Cardiac septum (tissue), 1 donor: ENCODE measurements at regions not wholly inside any gene's neighbourhood (a gene's known extent, or its start where the extent isn't known, plus 50 kb on each side); places are given as distances from the start of the nearest gene placed in this dataset.

Experiments used
- DNase-seq: peaks from one replicate; pipeline ENCODE4 v3.0.0-alpha.2; 2020; ENCODE audit warnings: low spot score
- intact Hi-C: fragments of 100-400 bp; cut with DNase I; formaldehyde crosslinking; loops from one replicate; pipeline ENCODE4 v1.14.0; 2022
- donor health status: DM: no; HTN: no; CAD: no.

DNA sequence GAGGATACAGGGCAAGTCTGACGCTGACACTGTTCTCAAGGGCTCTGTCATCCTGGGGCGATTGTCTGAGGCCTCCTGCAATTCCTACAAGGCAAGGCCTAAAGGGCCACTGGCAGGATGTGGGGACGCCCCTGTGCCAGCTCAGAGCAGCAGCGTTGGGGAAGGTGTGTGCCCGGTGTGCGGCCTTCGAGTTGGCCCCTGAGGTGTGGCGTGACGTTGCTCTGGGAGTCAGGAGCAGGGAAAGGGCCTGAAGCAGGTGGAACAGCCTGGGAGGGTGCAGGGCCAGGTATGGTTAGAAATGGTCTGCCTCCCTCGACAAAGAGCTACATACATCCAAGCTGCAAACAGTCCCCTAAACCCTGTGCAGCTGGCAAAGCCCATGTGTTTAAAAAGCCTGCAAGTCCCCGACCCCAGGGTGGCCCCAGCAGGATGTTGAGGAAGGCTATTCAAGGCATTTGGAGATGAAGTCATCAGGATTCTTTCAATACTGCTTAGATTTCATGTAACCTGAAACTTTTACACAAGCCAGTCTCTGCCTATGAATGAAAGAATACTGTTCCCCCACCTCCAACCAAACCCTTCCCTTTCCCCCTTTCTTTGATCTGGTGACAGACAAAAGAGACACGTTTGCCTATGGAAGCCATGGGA, 142.5 kb upstream of the TNS3 start:
- DNase-seq, result no peak
- intact Hi-C loops, result no loop called here

DNA sequence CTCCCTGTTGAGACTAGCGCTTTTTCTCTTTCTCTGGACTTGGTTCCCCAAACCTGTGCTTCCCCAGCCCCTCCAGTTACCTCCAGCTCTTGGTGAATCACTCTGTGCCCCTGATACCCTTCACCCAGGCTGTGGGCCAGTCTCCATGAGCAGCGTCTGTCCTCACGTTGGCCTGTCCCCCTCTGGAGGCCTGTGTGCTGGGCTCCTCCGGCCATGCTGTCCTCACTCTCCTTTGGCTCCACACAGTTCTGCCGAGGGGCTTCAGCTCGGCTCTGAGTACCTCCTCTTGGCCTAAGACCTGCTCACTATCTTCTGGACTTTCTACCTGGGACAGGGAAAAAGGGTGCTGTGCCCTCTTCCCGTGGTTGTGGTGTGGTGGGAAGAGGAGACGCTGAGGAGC, 140.2 kb upstream of the TNS3 start:
- no peak for DNase-seq
- intact Hi-C loops, result no loop called here

DNA sequence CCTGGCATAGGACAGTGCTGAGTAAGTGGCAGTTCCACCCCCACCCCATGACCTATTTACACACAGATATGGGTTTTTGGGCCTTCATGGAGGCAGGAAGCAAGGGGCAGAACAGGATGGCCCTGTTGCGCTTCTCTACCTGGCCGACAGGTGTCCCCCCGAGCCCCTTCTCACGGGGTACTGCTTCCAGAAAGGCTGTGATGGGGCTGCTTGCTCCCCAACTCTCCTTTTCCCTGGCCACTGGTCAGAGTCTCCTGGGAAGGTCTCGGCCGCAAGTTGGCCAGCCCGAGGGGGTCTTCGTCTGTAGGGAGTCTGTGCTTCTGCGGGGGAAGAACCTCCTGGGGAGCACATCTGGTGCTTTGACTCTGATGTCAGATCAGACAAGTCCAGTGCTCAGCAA, 139.8 kb upstream of the TNS3 start:
- DNase-seq, result no peak
- intact Hi-C loops, result no loop called here

DNA sequence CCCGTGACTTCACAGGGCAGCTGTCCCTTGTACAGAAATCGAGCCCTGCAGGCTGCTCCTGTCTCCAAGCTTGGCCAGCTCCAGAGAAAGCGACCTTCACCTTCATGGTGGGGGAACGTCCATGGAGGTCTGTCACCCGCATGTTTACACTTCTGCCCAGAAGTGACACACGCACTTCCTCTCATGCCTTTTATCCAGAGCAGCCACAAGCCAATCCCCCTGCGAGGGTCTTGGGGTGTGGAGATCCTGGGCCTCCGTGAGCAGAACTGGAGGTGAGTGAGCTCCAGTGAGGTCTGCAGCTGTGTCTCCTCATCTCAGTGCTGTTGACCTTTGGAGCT, 139.0 kb upstream of the TNS3 start:
- intact Hi-C loops, result no loop called here
- no peak for DNase-seq

DNA sequence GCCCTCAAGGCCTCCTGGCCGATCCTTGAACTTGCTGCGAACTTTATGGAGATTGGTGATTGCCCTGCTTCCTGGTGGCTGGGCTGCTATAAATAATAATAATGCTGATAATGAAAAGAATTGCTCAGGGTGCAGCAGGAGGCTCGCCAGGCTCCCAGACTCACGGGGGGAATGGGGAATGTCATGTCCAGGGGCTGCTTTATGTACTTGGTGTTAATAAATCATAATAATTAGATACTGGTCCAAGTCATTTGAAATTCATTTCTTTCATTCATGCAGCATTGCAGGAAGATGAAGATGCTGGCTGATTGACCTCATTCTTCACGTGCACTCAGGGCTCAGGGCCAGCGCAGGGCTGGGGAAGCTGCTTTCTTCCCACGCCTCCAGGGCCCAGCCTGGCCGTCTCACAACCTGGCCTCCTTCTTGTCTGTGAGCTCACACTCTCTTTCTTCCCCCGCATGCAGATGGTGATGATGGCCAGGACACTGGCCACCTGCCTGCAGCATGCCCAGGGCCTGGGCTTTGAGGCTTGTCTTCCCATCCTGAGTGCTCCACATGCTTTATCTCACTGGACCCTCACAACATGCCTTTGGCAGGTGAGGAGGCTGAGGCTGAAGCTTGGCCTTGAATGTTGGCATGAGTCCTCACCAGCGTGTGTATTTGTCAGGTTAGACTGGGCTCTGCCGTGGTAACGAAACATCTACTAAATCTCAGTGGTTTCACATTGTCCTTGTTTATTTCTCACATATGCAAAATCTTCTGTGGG, 138.4 kb upstream of the TNS3 start:
- intact Hi-C loops, result no loop called here
- DNase-seq, result no peak

DNA sequence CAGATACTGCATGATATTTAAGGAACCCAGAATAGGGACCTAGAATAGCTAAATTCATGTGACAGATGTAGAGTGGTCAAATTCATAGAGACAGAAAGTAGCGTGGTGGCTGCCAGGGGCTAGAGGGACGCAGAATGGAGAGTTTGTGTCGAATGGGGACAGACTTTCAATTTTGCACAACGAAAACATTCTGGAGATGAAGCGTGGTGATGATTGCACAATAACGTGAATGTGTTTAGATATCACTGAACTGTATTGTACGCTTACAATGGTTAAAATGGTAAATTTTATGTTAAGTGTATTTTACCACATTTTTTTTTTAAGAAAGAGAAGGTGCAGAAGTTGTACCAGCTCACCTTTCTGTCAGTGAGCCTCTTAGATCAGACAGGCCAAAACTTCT, 137.8 kb upstream of the TNS3 start:
- intact Hi-C loops, result no loop called here
- no peak for DNase-seq

DNA sequence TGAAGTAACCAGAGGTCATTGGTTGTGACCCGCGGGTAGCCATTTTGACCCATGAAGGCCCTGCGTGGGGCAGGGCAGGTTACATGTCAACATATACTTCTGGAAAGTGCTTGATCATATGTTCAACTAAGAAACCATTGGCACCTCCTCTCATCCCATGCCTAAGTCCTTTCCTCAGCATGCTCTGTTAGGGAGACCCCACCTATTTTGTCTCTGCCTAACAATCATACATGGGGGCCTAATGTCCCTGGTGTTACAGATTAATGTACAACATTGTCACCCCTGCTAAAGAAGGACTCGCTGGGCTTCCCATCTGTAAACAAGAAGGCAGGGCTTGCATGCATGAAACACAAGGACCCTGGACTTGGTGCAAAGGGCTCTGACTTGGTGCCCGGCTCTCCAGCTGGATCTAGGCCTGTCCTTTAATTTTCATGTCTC, 133.7 kb upstream of the TNS3 start:
- intact Hi-C loops, result no loop called here
- DNase-seq, result no peak

DNA sequence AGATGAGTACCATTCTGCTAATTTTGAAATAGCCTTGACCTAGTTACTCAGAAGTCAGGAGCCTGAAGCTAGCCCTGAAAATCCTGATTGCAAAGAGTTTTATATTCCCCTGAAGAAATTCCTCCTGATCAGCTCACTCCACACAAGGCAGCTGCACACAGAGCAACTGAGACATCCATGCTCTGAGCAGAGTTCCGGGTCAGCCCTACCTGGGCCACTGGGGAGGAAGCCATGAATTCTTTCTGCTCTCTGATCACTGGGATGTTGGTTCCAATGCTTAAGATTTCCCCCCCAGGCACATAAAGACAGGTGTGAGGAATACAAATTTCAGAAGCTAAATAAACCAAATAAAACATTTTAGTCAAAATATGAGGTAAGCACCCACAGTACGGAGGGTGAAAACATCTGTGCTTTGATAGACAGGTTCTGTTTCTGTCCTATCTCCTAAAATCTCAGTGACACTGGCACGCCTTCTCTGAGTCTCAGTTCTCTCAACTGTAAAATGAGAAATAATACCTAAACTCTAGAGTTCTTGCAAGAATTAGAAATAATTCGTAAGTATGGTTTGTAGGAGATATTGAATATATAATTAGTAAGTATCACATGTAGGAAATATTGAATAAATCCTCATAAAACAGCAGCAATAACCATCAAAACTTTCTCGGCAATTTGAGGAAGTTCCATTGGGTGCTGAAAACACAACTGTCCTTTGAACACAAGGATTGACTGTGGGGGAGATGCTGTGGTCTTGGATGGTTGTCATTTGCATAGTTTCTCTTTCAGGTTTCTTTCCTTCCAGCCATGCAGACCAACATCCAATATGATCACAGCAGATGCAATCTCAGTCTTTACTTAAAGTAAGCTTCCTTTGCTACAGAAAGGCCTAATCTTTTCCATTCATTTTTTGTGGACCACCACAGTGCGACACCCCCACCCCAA, 133.0 kb upstream of the TNS3 start:
- intact Hi-C loops, result no loop called here

DNA sequence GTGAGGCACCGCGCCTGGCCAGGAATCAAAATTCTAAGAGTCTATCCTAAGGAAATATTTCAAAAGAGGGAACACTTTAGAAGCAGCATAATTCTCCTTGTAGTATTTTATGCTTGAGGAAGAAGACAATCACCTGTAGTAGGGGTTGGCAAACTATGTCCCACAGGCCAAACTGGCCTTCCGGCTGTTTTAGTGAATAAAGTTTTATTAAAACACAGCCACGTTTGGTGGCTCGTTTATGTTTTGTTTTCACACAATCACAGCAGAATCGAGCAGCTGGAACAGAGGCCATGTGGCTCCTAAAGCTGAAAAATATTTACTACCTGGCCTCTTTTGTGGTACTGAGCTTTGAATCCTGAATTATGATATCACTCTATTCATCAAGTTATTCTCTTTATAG, 131.7 kb upstream of the TNS3 start:
- intact Hi-C loops, result no loop called here
- no peak for DNase-seq

More for the DNA sequence above, 133.0 kb upstream of the TNS3 start:
- DNase-seq, result no peak

DNA sequence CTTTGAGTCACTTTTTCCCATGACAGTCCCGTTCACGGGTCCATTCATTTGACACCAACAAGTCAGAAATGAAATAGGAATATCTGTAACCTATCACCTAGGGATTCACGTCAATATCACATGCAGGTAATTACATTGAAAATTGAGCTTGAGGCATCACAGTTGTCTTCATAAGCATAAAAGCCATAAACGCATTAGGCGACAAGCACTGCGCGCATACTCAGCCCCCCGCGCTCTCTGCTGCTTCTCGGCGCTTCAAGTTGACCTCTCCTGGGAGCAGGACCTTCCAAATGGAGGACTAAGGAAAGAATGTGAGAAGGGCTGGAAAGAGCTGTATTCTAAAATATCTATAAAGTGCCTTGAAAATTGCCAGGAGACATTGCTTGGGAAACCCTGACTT, 130.5 kb upstream of the TNS3 start:
- intact Hi-C loops, result no loop called here
- no peak for DNase-seq

DNA sequence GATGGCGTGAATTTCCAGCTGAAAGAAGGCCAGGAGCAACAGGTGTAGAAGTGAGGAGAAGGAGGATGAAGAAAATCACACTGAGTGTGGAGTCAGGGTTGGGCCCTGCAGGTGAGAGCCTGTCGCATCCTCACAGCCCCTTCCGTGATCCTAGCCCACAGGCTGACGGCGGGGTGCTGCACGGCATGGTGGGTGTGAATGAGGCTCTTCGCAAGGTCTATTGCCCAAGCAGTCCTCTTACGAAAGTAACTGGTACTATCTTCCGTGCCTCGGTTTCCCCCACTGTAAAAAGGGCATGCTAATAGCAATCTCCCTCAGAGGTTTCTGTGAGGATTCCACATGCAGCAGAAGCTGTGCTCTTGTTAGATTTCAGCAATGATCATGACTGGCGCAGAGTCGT, 129.9 kb upstream of the TNS3 start:
- intact Hi-C loops, result no loop called here
- no peak for DNase-seq

DNA sequence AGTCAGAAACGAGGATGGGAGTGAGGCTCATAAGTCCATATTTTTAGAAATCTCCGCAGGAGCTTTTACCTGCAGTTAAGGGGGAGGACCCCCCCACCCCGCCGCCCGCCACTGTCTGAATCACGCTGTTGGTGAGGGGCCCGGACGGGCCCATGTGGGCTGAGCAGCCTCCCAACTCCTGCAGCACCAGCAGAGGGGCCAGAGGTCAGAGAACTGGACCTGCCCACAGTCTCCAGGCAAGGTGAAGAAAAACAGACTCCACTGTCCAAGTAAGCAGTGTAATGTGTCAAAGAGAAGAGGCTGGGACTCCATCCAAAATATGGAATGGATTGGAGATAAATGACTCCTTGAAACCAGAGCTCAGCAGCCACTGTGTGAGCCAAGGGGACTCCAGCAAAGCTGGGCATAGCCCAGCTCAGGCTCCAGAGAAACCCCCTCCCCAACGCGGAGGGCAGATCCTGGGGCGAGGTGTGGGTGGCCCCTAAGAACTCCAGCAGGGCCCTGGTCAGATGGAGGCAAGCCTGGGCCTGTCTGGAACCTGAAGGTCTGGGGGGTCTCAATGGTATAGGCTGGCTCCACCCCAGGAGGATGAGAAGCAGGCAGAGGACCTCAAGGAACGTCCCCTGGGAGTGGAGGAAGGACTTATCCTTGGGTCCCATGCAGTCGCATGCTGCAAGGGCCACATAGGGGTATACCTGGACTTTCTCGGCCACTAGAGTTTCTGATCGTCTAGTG, 128.5 kb upstream of the TNS3 start:
- intact Hi-C loops, result no loop called here
- DNase-seq, result no peak

DNA sequence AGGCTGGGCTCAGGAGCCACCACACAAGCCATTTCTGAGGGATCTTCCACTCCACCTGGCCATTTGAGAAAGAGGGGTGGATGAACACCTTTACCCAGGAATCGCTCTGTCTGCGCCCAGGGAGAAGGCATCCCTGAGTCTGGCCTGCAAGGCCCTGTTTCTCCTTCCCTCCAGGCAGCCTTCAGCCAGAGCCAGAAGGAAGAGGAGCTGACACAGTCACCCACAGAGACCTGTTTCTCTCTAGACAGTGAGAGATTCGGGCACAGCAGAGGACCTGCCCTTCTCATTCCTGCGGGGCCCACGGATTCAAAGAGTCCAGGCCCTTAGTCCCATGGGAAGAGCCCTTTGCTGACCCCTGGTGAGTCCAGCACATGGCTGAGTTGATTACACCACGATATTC, 127.5 kb upstream of the TNS3 start:
- intact Hi-C loops, result no loop called here
- DNase-seq, result no peak

DNA sequence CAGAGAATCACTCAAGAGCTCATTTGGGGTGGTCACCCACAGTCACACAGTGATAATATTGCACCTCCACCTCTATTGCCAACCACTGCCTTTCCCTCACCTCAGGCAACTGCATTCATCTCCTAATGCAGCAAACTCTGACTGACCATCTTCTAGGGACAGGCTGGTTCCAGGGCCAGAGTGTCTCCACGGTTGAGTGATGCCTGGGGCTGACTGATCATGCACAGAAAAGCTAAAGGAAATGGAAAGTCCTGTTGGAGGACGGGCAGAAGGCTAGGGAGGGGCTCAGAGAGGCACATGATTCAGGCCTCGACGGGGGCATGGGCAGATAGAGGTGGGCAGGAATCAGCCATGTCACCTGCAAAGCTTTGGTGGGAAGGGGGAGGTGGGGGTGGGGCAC, 127.1 kb upstream of the TNS3 start:
- DNase-seq, result no peak
- intact Hi-C loops, result no loop called here

DNA sequence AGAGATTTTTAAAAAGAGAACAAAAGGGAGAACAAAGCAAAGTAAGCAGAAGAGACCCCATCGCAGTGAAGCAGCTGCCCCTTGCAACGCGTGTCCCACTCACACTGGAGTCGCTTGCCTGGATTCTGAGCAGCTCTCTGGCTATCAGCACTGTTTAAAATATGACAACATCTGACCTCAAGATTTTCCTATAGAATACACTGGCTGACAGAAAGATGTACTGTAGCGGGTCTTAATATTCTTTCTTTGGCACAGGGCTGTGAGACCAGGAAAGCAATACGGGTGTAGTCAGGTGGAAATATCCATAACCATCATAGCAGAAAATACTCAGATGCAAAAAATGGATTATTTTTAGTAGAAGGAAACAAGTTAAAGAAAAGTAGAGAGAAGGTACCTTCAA, 125.7 kb upstream of the TNS3 start:
- no peak for DNase-seq
- intact Hi-C loops, result no loop called here

DNA sequence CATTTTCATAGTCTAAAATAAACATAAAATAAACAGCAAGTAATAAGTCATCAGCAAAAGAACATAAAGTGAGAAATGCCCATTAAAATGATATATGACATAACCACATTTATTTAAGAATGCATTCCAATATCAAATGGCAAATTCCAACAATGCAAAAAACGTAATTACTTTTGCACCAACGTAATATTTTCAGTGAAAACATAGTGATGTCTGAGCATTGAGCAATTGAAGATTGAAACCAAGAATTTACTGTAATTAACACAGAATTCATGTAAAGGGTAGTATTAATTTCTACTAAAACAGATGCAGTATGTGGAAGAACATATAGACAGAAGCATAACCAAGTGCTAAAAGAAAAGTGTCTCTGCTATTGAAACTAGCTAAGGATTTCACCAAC, 123.0 kb upstream of the TNS3 start:
- DNase-seq, result no peak
- intact Hi-C loops, result no loop called here

DNA sequence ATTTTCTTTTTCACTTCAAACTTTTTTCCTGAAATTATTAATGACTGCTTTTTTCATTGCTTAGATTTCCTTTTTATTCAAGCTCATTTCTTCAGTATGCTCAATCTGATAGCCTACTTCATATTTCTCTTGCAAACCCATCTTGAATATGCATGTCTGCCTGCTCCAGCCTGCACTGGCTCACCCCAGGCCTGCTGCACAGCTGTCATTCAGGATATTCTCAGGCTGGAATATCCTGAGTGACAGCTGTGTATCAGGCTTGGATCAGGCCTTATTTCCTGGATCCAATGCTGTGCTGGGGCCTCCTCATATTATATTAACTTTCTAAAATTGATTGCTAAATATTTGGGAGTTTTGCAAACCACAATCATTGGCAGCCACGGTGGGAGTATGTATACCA, 120.2 kb upstream of the TNS3 start:
- DNase-seq, result no peak

DNA sequence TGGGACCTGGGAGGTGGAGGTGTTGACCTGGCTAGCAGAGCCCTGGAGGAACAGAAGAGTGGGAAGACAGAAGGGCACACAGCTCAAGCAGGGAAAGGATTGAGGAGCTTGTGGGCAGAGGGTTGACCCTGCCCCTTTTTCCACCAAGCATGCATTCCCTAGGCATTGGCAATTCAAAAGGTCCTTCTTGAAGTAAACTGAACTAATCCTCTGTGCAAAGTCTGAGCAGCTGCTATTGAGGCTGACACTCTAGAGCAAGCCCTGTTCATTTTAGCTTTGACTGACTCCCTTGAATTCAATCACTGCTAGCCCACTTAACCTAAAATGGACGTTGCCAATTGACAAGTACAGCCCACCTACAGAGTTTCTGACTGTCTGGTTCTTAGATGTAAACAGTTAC, 116.5 kb upstream of the TNS3 start:
- intact Hi-C loops, result no loop called here
- DNase-seq, result no peak

More for the DNA sequence above, 120.2 kb upstream of the TNS3 start:
- intact Hi-C loops, result no loop called here

DNA sequence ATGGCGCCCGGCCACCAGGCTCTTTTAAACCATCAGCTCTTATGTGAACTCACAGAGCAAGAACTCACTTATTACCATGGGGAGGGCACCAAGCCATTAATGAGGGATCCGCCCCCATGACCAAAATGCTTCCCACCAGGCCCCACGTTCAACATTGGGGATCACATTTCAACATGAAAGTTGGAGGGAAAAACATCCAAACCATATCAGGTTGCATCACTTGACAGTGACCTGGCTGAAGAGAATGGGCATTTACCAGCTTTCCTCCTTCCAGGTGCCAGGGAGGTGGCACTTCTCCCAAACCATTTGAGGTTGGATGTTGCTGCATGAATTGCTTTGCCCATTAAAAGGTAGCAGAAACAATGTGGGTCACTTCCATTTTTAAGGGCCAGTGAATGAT, 115.6 kb upstream of the TNS3 start:
- DNase-seq, result no peak
- intact Hi-C loops, result no loop called here

DNA sequence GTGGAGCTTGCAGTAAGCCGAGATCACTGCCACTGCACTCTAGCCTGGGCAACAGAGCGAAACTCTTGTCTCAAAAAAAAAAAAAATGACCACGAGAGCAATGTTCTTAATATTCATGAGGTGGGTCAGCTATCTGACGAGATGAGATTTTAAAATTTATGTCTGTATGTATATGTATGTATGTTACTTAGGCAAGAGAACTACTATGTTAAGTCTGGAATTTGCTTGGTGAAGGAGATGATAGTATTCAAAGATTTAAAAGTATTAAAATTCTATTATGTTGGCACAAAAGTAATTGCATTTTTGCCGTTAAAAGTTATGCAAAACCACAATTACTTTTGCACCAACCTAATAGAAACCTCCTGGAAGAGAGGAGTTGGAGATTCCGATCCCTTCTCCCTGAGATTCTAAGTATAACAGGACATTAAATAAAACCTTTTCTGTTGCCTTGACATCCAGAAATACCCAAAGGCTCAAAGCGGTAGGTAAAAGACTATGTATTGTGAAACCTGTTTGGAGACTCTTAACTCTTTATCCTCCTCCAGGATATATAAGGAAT, 114.3 kb upstream of the TNS3 start:
- no peak for DNase-seq
- intact Hi-C loops, result no loop called here
